AG04450 (cell line): ENCODE measurements at regions not wholly inside any gene's neighbourhood (a gene's known extent, or its start where the extent isn't known, plus 50 kb on each side); places are given as distances from the start of the nearest gene placed in this dataset.

Experiments
- CTCF ChIA-PET: fragments of 300-600, 350-600 bp; formaldehyde crosslinking; extraction: SDS; loops from one replicate; lab custom pipeline; 2022; ENCODE audit warnings: antibody characterized with exemption, inconsistent platforms; lab: Charles Lee
- POLR2A ChIA-PET: fragments of 350-600 bp; formaldehyde crosslinking; extraction: SDS; loops from one replicate; lab custom pipeline; 2021; ENCODE audit warnings: antibody characterized with exemption, inconsistent platforms; lab: Yijun Ruan, JAX
- DNase-seq: peaks from one replicate; pipeline ENCODE4 v3.0.0-alpha.2; 2011; ENCODE audit warnings: low read depth, low spot score
- H3K27ac ChIP-seq: one replicate; pipeline ENCODE4 v1.5.1; 2012; ENCODE audit warnings: low read depth, low read length, control low read depth
- H3K27me3 ChIP-seq: one replicate; pipeline ENCODE4 v1.6.0; 2012; ENCODE audit warnings: low read length; ENCODE audit not compliant: control insufficient read depth, insufficient read depth
- H3K4me3 ChIP-seq: 2 replicates; pipeline ENCODE4 v1.5.1; 2011; ENCODE audit warnings: mild to moderate bottlenecking, low read depth, low read length, control low read depth
- H3K9me3 ChIP-seq: 2 replicates; pipeline ENCODE4 v1.5.1; 2012; ENCODE audit warnings: low read length; ENCODE audit not compliant: control insufficient read depth, insufficient read depth
- TF ChIP-seq, protein P1 (sequence below): IDR thresholded peaks from 2 replicates; pipeline ENCODE4 v1.5.1; 2011; ENCODE audit warnings: low read depth, low read length, control low read depth, inconsistent platforms

- POLR2A ChIA-PET, result no interaction called here
- DNase-seq, result no peak
- H3K27me3 ChIP-seq, result no peaks in the 10 kb centered on the region
- no peak overlapping the region for H3K4me3 ChIP-seq
- CTCF ChIA-PET, result no interaction called here
- H3K9me3 ChIP-seq, result peaks cover 8% of the 10 kb centered on the region; the same call in 1 of the 2 replicates
- H3K27ac ChIP-seq, result no peak overlapping the region
- TF ChIP-seq, protein P1, sequence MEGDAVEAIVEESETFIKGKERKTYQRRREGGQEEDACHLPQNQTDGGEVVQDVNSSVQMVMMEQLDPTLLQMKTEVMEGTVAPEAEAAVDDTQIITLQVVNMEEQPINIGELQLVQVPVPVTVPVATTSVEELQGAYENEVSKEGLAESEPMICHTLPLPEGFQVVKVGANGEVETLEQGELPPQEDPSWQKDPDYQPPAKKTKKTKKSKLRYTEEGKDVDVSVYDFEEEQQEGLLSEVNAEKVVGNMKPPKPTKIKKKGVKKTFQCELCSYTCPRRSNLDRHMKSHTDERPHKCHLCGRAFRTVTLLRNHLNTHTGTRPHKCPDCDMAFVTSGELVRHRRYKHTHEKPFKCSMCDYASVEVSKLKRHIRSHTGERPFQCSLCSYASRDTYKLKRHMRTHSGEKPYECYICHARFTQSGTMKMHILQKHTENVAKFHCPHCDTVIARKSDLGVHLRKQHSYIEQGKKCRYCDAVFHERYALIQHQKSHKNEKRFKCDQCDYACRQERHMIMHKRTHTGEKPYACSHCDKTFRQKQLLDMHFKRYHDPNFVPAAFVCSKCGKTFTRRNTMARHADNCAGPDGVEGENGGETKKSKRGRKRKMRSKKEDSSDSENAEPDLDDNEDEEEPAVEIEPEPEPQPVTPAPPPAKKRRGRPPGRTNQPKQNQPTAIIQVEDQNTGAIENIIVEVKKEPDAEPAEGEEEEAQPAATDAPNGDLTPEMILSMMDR, result no peak
Measured at GRCh38 chr2:78263571-78263970, 741.4 kb upstream of the LRRTM4 start.

GRCh38 chr2:78264130-78264529, 742.0 kb upstream of the LRRTM4 start:
- POLR2A ChIA-PET, result no interaction called here
- H3K27me3 ChIP-seq, result no peaks in the 10 kb centered on the region
- no peak for DNase-seq
- H3K4me3 ChIP-seq, result no peak overlapping the region
- H3K9me3 ChIP-seq, result peaks cover 8% of the 10 kb centered on the region; the same call in 1 of the 2 replicates
- TF ChIP-seq, protein P1, result no peak
- CTCF ChIA-PET, result no interaction called here
- H3K27ac ChIP-seq, result no peak overlapping the region

DNA sequence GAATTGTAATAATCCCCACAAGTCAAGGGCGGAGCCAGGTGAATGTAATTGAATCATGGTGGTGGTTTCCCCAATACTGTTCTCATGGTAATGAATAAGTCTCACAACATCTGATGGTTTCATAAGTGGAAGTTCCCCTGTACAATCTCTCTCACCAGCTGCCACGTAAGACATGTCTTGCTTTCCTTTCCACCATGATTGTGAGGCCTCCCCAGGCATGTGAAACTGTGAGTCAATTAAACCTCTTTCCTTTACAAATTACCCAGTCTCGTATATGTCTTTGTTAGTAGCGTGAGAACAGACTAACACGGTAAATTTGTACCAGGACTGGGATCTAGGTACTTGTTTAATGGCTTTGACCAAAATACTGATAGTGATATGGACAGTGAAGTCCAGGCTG, 744.3 kb upstream of the REG3G start:
- ChIA-PET POLR2A (no interaction called here), CTCF (no interaction called here)
- Histone ChIP-seq H3K27me3 (no peaks in the 10 kb centered on the region), H3K27ac (no peak overlapping the region), H3K9me3 (peaks cover 12% of the 10 kb centered on the region), H3K4me3 (no peak overlapping the region)
- TF ChIP-seq, protein P1, result no peak
- no peak for DNase-seq

DNA sequence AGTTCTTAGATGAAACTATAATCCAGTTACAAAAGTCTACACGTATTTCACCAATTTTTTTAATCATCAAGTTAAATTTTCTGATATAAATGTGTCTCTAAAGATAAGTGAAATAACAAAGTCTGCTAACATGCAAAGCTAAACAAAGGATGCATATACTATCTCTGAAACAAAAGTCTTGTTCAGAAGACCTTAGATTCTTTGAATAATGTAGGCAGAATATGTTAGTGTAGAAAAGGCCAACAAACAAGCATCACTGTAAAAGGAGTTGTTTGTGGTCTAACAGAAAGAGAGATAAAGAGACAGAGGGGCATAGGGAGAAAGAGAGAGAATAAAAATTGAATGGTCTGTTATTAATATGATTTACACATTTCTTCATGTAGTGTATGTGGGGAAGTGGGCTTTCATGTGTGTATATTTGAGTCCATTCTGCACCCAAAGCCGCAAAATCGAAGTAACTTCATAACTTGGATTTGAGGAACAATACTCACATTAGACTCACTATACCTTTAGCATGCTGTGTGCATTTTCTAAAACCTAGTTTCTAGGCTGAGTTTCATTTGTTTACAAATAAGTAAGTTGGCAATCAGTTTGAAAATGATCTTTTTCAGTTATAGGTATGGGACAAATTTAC, 734.8 kb upstream of the REG3G start:
- TF ChIP-seq, protein P1, result no peak
- POLR2A ChIA-PET, result no interaction called here
- Histone ChIP-seq H3K27ac (no peak overlapping the region), H3K9me3 (peaks cover 8% of the 10 kb centered on the region), H3K27me3 (no peaks in the 10 kb centered on the region), H3K4me3 (no peak overlapping the region)
- DNase-seq, result no peak
- CTCF ChIA-PET, result no interaction called here

DNA sequence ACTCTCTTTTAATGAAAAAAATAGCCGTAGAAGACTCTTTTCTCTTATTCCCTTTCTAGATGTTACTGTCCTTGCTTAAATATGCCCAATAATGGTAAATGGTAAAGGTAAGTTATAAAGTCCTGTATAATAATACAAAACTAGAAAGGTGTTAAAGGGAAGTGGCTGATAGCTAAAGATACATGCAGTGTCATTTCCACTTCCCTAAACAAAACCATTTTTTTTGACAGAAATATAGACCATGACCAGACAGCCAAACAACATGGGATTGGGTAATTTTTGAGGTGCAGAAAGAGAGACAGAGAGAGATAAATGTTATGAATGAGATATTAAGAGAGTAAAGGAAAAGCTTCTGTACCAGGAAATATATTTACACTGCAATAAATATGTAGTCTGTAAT, 731.7 kb upstream of the REG3G start:
- Histone ChIP-seq H3K27ac (no peak overlapping the region), H3K27me3 (no peaks in the 10 kb centered on the region), H3K9me3 (peaks cover 2% of the 10 kb centered on the region), H3K4me3 (no peak overlapping the region)
- TF ChIP-seq, protein P1, result no peak
- ChIA-PET POLR2A (no interaction called here), CTCF (no interaction called here)
- DNase-seq, result no peak
